Thyroid gland (tissue), 4 donors: ENCODE measurements at regions not wholly inside any gene's neighbourhood (a gene's known extent, or its start where the extent isn't known, plus 50 kb on each side); places are given as distances from the start of the nearest gene placed in this dataset.

ENCODE experiments used
- DNase-seq, 2 donors: peaks; one replicate each; pipeline ENCODE4 v3.0.0-alpha.2; 2019
- H3K27ac ChIP-seq, 3 donors: fragments of 200-600 bp; sonication (generic); 1 replicate in 2 of 3; 2 replicates in 1 of 3; pipeline ENCODE4 v1.5.1; 2016 to 2019; ENCODE audit warnings: mild to moderate bottlenecking in 1 of 3, moderate library complexity in 1 of 3
- H3K27me3 ChIP-seq: fragments of 200-600 bp; sonication (generic); one replicate; pipeline ENCODE4 v1.5.1; 2019
- H3K36me3 ChIP-seq, 2 donors: fragments of 200-600 bp; sonication (generic); one replicate each; pipeline ENCODE4 v1.5.1; 2016 to 2019
- H3K4me1 ChIP-seq, 2 donors: fragments of 200-600 bp; sonication (generic); one replicate each; pipeline ENCODE4 v1.5.1; 2017 to 2019
- H3K4me3 ChIP-seq, 3 donors: fragments of 200-600 bp; sonication (generic); replicated peaks in 1 of 3; 1 replicate in 2 of 3; 2 replicates in 1 of 3; pipeline ENCODE4 v1.5.1; 2016; ENCODE audit warnings: mild to moderate bottlenecking in 1 of 3
- H3K9me3 ChIP-seq: fragments of 200-600 bp; sonication (generic); one replicate; pipeline ENCODE4 v1.5.1; 2017
- CTCF ChIP-seq, 6 experiments: fragments of 200-600 bp in 3 of 6; fragments of 450-650 bp in 3 of 6; sonication (generic) in 3 of 6; IDR thresholded peaks; one replicate each; pipeline ENCODE4 v1.5.1; 2016 to 2019; ENCODE audit warnings: antibody characterized with exemption in 6 of 6, mild to moderate bottlenecking in 2 of 6, inconsistent platforms in 1 of 6, moderate library complexity in 1 of 6
- POLR2A ChIP-seq, 2 donors: fragments of 450-650 bp; IDR thresholded peaks; one replicate each; pipeline ENCODE4 v1.6.1; 2017; ENCODE audit warnings: antibody characterized with exemption in 2 of 2, mild to moderate bottlenecking in 2 of 2, moderate library complexity in 1 of 2
- WGBS, 2 donors: methylation state at CpG; one replicate each; pipeline ENCODE4 v1.1.5; 2017; 5-methylcytosine and 5-hydroxymethylcytosine counted together
- intact Hi-C: fragments of 100-400 bp; cut with DNase I; formaldehyde crosslinking; loops from one replicate; pipeline ENCODE4 v1.15.1; 2023

- Histone ChIP-seq H3K36me3 (no peaks in the 10 kb centered on the region), H3K4me3 (no peak overlapping the region), H3K27ac (no peak overlapping the region), H3K4me1 (no peaks in the 10 kb centered on the region), H3K9me3 (no peaks in the 10 kb centered on the region), H3K27me3 (no peaks in the 10 kb centered on the region)
- no peak for TF ChIP-seq CTCF (IDR thresholded peaks at IDR 0.05)
- TF ChIP-seq POLR2A (IDR thresholded peaks at IDR 0.05): no peak
- intact Hi-C loops: no loop called here
- DNase-seq: no peak
- 87 to 92% methylated on average over 2 of the region's 2 CpGs for WGBS, 2 donors
Observed at GRCh38 chr3:26536955-26537354, 85.6 kb upstream of the LRRC3B start.

GRCh38 chr3:26550413-26550812 lies 72.2 kb upstream of the LRRC3B start:
- intact Hi-C loops: no loop called here
- TF ChIP-seq POLR2A (IDR thresholded peaks at IDR 0.05) (no peak), CTCF (IDR thresholded peaks at IDR 0.05) (no peak)
- no peaks in the 10 kb centered on the region for H3K27me3 ChIP-seq
- H3K4me3 ChIP-seq: no peak overlapping the region
- 78 to 83% methylated on average over 1 of the region's 1 CpG for WGBS, 2 donors
- DNase-seq: no peak
- no peaks in the 10 kb centered on the region for H3K9me3 ChIP-seq
- no peaks in the 10 kb centered on the region for H3K36me3 ChIP-seq
- no peaks in the 10 kb centered on the region for H3K4me1 ChIP-seq
- no peak overlapping the region for H3K27ac ChIP-seq

GRCh38 chr3:26556637-26557036 lies 65.9 kb upstream of the LRRC3B start:
- intact Hi-C loops: no loop called here
- H3K36me3 ChIP-seq: no peaks in the 10 kb centered on the region
- 74 to 83% methylated on average over 6 of the region's 6 CpGs for WGBS, 2 donors

GRCh38 chr3:26558257-26558656 lies 64.3 kb upstream of the LRRC3B start:
- no peaks in the 10 kb centered on the region for H3K36me3 ChIP-seq
- 88 to 100% methylated on average over 1 of the region's 1 CpG for WGBS, 2 donors
- no peak for DNase-seq
- no peaks in the 10 kb centered on the region for H3K4me1 ChIP-seq
- no peak for TF ChIP-seq CTCF (IDR thresholded peaks at IDR 0.05)
- TF ChIP-seq POLR2A (IDR thresholded peaks at IDR 0.05): no peak
- no peak overlapping the region for H3K27ac ChIP-seq
- H3K9me3 ChIP-seq: no peaks in the 10 kb centered on the region
- intact Hi-C loops: no loop called here
- no peaks in the 10 kb centered on the region for H3K27me3 ChIP-seq
- no peak overlapping the region for H3K4me3 ChIP-seq

More at GRCh38 chr3:26556637-26557036, 65.9 kb upstream of the LRRC3B start:
- TF ChIP-seq POLR2A (IDR thresholded peaks at IDR 0.05) (no peak), CTCF (IDR thresholded peaks at IDR 0.05) (no peak)
- H3K4me1 ChIP-seq: no peaks in the 10 kb centered on the region
- H3K4me3 ChIP-seq: no peak overlapping the region
- H3K27me3 ChIP-seq: no peaks in the 10 kb centered on the region
- H3K9me3 ChIP-seq: no peaks in the 10 kb centered on the region
- no peak overlapping the region for H3K27ac ChIP-seq
- no peak for DNase-seq

GRCh38 chr3:26559227-26559626 lies 63.3 kb upstream of the LRRC3B start:
- TF ChIP-seq POLR2A (IDR thresholded peaks at IDR 0.05) (no peak), CTCF (IDR thresholded peaks at IDR 0.05) (no peak)
- Histone ChIP-seq H3K27ac (no peak overlapping the region), H3K9me3 (no peaks in the 10 kb centered on the region), H3K36me3 (no peaks in the 10 kb centered on the region), H3K27me3 (no peaks in the 10 kb centered on the region), H3K4me1 (no peaks in the 10 kb centered on the region), H3K4me3 (no peak overlapping the region)
- intact Hi-C loops: no loop called here
- DNase-seq: no peak
- WGBS, 2 donors: 86 to 88% methylated on average over 3 of the region's 3 CpGs
